ENCODE measurements at regions not wholly inside any gene's neighbourhood (a gene's known extent, or its start where the extent isn't known, plus 50 kb on each side); places are given as distances from the start of the nearest gene placed in this dataset.

- H3K27me3 ChIP-seq (replicated peaks; ENCODE audit: control insufficient read depth, insufficient read depth, low read length), result no peaks in the 10 kb centered on the region
- DNase-seq, result no peak
- no TSS peak for BruUV-seq (replicated peaks)
- no peaks in the 10 kb centered on the region for H3K9me3 ChIP-seq
- ChIA-PET CTCF (no interaction called here), POLR2A (no interaction called here)
- peaks cover 6% of the 10 kb centered on the region for H3K4me1 Mint-ChIP-seq (ENCODE audit: low read depth, unreplicated experiment)
- no peak overlapping the region for H3K27ac Mint-ChIP-seq (ENCODE audit: unreplicated experiment)
- no peak overlapping the region for H3K4me3 ChIP-seq (ENCODE audit: low read depth, low read length)
- intact Hi-C loops (cut with micrococcal nuclease; ENCODE audit: unreplicated experiment), result no loop called here
- H3K27me3 Mint-ChIP-seq (ENCODE audit: insufficient read depth, unreplicated experiment), result no peaks in the 10 kb centered on the region
- H3K4me3 Mint-ChIP-seq (ENCODE audit: unreplicated experiment), result no peak overlapping the region
- no peaks in the 10 kb centered on the region for H3K36me3 Mint-ChIP-seq (ENCODE audit: insufficient read depth, unreplicated experiment)
- H3K9me3 Mint-ChIP-seq (ENCODE audit: unreplicated experiment), result peaks cover under 1% of the 10 kb centered on the region
- no peak for TF ChIP-seq CTCF (IDR thresholded peaks at IDR 0.05; ENCODE audit: insufficient read depth in 1 of 2, low read depth in 1 of 2, low read length in 1 of 2, severe bottlenecking in 1 of 2, unreplicated experiment in 1 of 2)
- H3K36me3 ChIP-seq (ENCODE audit: control insufficient read depth, insufficient read depth, low read length), result no peaks in the 10 kb centered on the region
- H3K4me1 ChIP-seq, result peaks cover 3% of the 10 kb centered on the region; the same call in 1 of the 2 replicates
Measured at GRCh38 chr2:49265471-49265870, 111.2 kb upstream of the FSHR start.

- H3K9me3 ChIP-seq, result no peaks in the 10 kb centered on the region
- no peak overlapping the region for H3K4me3 ChIP-seq (ENCODE audit: low read depth, low read length)
- Mint-ChIP-seq H3K4me1 (ENCODE audit: low read depth, unreplicated experiment) (peaks cover 16% of the 10 kb centered on the region), H3K27ac (ENCODE audit: unreplicated experiment) (peak overlapping the region; percentile 5), H3K36me3 (ENCODE audit: insufficient read depth, unreplicated experiment) (no peaks in the 10 kb centered on the region), H3K9me3 (ENCODE audit: unreplicated experiment) (peaks cover 9% of the 10 kb centered on the region), H3K4me3 (ENCODE audit: unreplicated experiment) (no peak overlapping the region), H3K27me3 (ENCODE audit: insufficient read depth, unreplicated experiment) (no peaks in the 10 kb centered on the region)
- H3K4me1 ChIP-seq, result peaks cover 15% of the 10 kb centered on the region
- no TSS peak for BruUV-seq (replicated peaks)
- ChIA-PET CTCF (no interaction called here), POLR2A (no interaction called here)
- no peak for DNase-seq
- H3K27me3 ChIP-seq (replicated peaks; ENCODE audit: control insufficient read depth, insufficient read depth, low read length), result no peaks in the 10 kb centered on the region
- H3K36me3 ChIP-seq (ENCODE audit: control insufficient read depth, insufficient read depth, low read length), result no peaks in the 10 kb centered on the region
- TF ChIP-seq CTCF (IDR thresholded peaks at IDR 0.05; ENCODE audit: insufficient read depth in 1 of 2, low read depth in 1 of 2, low read length in 1 of 2, severe bottlenecking in 1 of 2, unreplicated experiment in 1 of 2), result no peak
- intact Hi-C loops (cut with micrococcal nuclease; ENCODE audit: unreplicated experiment), result no loop called here
Measured at GRCh38 chr2:49262801-49263560, 108.7 kb upstream of the FSHR start.

- no peak overlapping the region for H3K27ac Mint-ChIP-seq (ENCODE audit: unreplicated experiment)
- no peaks in the 10 kb centered on the region for H3K36me3 ChIP-seq (ENCODE audit: control insufficient read depth, insufficient read depth, low read length)
- no peak overlapping the region for H3K4me3 ChIP-seq (ENCODE audit: low read depth, low read length)
- H3K36me3 Mint-ChIP-seq (ENCODE audit: insufficient read depth, unreplicated experiment), result no peaks in the 10 kb centered on the region
- no TSS peak for BruUV-seq (replicated peaks)
- TF ChIP-seq CTCF (IDR thresholded peaks at IDR 0.05; ENCODE audit: insufficient read depth in 1 of 2, low read depth in 1 of 2, low read length in 1 of 2, severe bottlenecking in 1 of 2, unreplicated experiment in 1 of 2), result no peak
- DNase-seq, result no peak
- no peaks in the 10 kb centered on the region for H3K9me3 ChIP-seq
- H3K27me3 Mint-ChIP-seq (ENCODE audit: insufficient read depth, unreplicated experiment), result no peaks in the 10 kb centered on the region
- ChIA-PET POLR2A (no interaction called here), CTCF (no interaction called here)
- H3K4me1 ChIP-seq, result peaks cover 15% of the 10 kb centered on the region
- peaks cover 16% of the 10 kb centered on the region for H3K4me1 Mint-ChIP-seq (ENCODE audit: low read depth, unreplicated experiment)
- no peak overlapping the region for H3K4me3 Mint-ChIP-seq (ENCODE audit: unreplicated experiment)
- peaks cover 9% of the 10 kb centered on the region for H3K9me3 Mint-ChIP-seq (ENCODE audit: unreplicated experiment)
- H3K27me3 ChIP-seq (replicated peaks; ENCODE audit: control insufficient read depth, insufficient read depth, low read length), result no peaks in the 10 kb centered on the region
- intact Hi-C loops (cut with micrococcal nuclease; ENCODE audit: unreplicated experiment), result no loop called here
Measured at GRCh38 chr2:49261781-49262180, 107.5 kb upstream of the FSHR start.
